ENCODE measurements at regions not wholly inside any gene's neighbourhood (a gene's known extent, or its start where the extent isn't known, plus 50 kb on each side); places are given as distances from the start of the nearest gene placed in this dataset.

GRCh38 chr9:89659891-89660685 lies 55.3 kb downstream of the GADD45G start:
- peaks cover 6% of the 10 kb centered on the region; the same call in 1 of the 2 replicates for H3K9me2 ChIP-seq (ENCODE audit: insufficient read depth)
- H3F3A ChIP-seq (replicated peaks; ENCODE audit: low read depth): no peaks in the 10 kb centered on the region
- no peak for TF ChIP-seq ZNF462 (CRISPR knock-in tag; IDR thresholded peaks at IDR 0.05)
- TF ChIP-seq JUNB (IDR thresholded peaks at IDR 0.05; ENCODE audit: unreplicated experiment): no peak
- TF ChIP-seq REST (IDR thresholded peaks at IDR 0.05; ENCODE audit: unreplicated experiment): no peak
- TF ChIP-seq STAT1 (IDR thresholded peaks at IDR 0.05; ENCODE audit: unreplicated experiment): no peak
- TF ChIP-seq EZH2phosphoT487 (IDR thresholded peaks at IDR 0.05; ENCODE audit: unreplicated experiment): no peak
- TF ChIP-seq POLR2AphosphoS5 (IDR thresholded peaks at IDR 0.05; ENCODE audit: low read depth): no peak
- TF ChIP-seq ETS1 (IDR thresholded peaks at IDR 0.05): no peak
- TF ChIP-seq ZNF331 (CRISPR knock-in tag; IDR thresholded peaks at IDR 0.05; ENCODE audit: low read depth): no peak
- TF ChIP-seq EZH2 (IDR thresholded peaks at IDR 0.05; ENCODE audit: low read depth, unreplicated experiment): no peak
- TF ChIP-seq ZNF114 (CRISPR knock-in tag; IDR thresholded peaks at IDR 0.05): no peak
- TF ChIP-seq NANOG (IDR thresholded peaks at IDR 0.05; ENCODE audit: borderline replicate concordance): no peak
- no peak overlapping the region for H3K4me2 ChIP-seq
- Mint-ChIP-seq H3K4me3 (no peak overlapping the region), H3K4me1 (peaks cover 59% of the 10 kb centered on the region), H3K27ac (no peak overlapping the region), H3K27me3 (ENCODE audit: insufficient read depth, low read depth, poor library complexity) (peaks cover 11% of the 10 kb centered on the region), H3K36me3 (ENCODE audit: low read depth) (no peaks in the 10 kb centered on the region; the same call in 1 of the 3 replicates), H3K9me3 (no peaks in the 10 kb centered on the region; the same call in 2 of the 3 replicates)
- H4K20me1 ChIP-seq (replicated peaks; ENCODE audit: insufficient read depth): no peaks in the 10 kb centered on the region
- no peaks in the 10 kb centered on the region for H3K27me3 ChIP-seq (ENCODE audit: insufficient read depth)
- H3K4me3 ChIP-seq: no peak overlapping the region
- DNase-seq (ENCODE audit: low spot score) (no peak), ATAC-seq (no peak)
- H3K79me2 ChIP-seq (replicated peaks; ENCODE audit: insufficient read depth): no peaks in the 10 kb centered on the region
- no peak overlapping the region for H3K27ac ChIP-seq (ENCODE audit: low read depth)
- no peaks in the 10 kb centered on the region for H3K36me3 ChIP-seq (ENCODE audit: insufficient read depth)
- H3K4me1 ChIP-seq (ENCODE audit: insufficient read depth): peaks cover 16% of the 10 kb centered on the region
- H2AFZ ChIP-seq: no peak overlapping the region

Data from GM23338 (cell line).